ENCODE measurements at regions not wholly inside any gene's neighbourhood (a gene's known extent, or its start where the extent isn't known, plus 50 kb on each side); places are given as distances from the start of the nearest gene placed in this dataset.

DNA sequence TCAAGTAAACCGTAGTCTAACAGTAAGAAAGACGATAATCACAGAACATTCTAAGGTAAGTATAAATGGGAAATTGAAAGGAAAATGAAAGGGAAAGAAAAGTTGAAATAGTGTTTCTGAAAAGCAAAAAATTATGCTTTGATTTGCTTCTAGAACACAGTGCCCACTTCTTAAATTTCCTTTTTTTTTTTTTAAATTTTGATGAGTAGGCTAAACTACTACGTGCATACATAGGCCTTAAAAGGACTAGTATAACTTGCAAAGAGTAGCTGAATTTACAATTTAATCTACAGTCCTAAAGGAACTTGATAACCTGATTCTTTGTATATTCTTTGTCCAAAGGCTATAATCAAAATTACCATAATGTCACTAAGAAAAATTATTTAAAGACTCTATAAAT is 325.3 kb downstream of the PAX3 start:
- CTCF ChIA-PET (ENCODE audit: low intra/inter-chr PET ratio): no interaction called here
- POLR2A ChIA-PET: no interaction called here
- Histone ChIP-seq H3K4me1 (replicated peaks in 1 of 2; ENCODE audit: control insufficient read depth in 2 of 2, insufficient read depth in 2 of 2, low read length in 2 of 2) (no peaks in the 10 kb centered on the region), H3K9me1 (ENCODE audit: control insufficient read depth, insufficient read depth, low read length) (no peaks in the 10 kb centered on the region), H3K4me3 (no peak overlapping the region), H4K20me1 (replicated peaks; ENCODE audit: control insufficient read depth, insufficient read depth, low read length) (no peaks in the 10 kb centered on the region), H2AFZ (ENCODE audit: low read depth, low read length) (no peak overlapping the region), H3K9ac (ENCODE audit: insufficient read depth in 1 of 2, low read depth in 2 of 2, low read length in 2 of 2) (no peak overlapping the region), H3K4me2 (ENCODE audit: insufficient read depth, low read length) (no peak overlapping the region), H3K9me3 (replicated peaks; ENCODE audit: control insufficient read depth, insufficient read depth, low read depth, low read length) (no peaks in the 10 kb centered on the region), H3K79me2 (ENCODE audit: control insufficient read depth, insufficient read depth, low read length) (no peaks in the 10 kb centered on the region), H3K36me3 (ENCODE audit: control insufficient read depth, insufficient read depth, low read length) (no peaks in the 10 kb centered on the region), H3K27me3 (ENCODE audit: control insufficient read depth in 2 of 2, insufficient read depth in 2 of 2, low read length in 2 of 2) (no peaks in the 10 kb centered on the region), H3K27ac (ENCODE audit: extremely low read depth, low read depth, low read length) (no peak overlapping the region)
- in situ Hi-C loops (cut with MboI): no loop called here
- no peak for FAIRE-seq
- intact Hi-C loops (cut with micrococcal nuclease): no loop called here
- no peak for ATAC-seq
- WGBS (ENCODE audit: insufficient coverage, low coverage, missing lambda C conversion rate): 0% methylated on average over 3 of the region's 3 CpGs
- TF ChIP-seq ETV6 (IDR thresholded peaks at IDR 0.05; ENCODE audit: borderline replicate concordance in 1 of 2, low read depth in 2 of 2, low read length in 1 of 2): no peak
- TF ChIP-seq ETV6 (CRISPR knock-in tag; IDR thresholded peaks at IDR 0.05; ENCODE audit: borderline replicate concordance): no peak
- no peak for TF ChIP-seq POU5F1 (IDR thresholded peaks at IDR 0.05; ENCODE audit: borderline replicate concordance, low read depth, low read length, partially characterized antibody)
- TF ChIP-seq ZNF316 (IDR thresholded peaks at IDR 0.05): 0 out of 2 replicates have a peak, but pooled peaks have one; percentile 24
- TF ChIP-seq, protein P1, sequence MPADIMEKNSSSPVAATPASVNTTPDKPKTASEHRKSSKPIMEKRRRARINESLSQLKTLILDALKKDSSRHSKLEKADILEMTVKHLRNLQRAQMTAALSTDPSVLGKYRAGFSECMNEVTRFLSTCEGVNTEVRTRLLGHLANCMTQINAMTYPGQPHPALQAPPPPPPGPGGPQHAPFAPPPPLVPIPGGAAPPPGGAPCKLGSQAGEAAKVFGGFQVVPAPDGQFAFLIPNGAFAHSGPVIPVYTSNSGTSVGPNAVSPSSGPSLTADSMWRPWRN (IDR thresholded peaks at IDR 0.05; ENCODE audit: low read depth): no peak
- no peak for TF ChIP-seq ZHX1 (conservative IDR thresholded peaks at IDR 0.05; ENCODE audit: low read length)
- no peak for DNase-seq (ENCODE audit: extremely low read depth in 1 of 4, low spot score in 3 of 4)
- no TSS peak for BruUV-seq (replicated peaks)

All from K562 (cell line).